GM12878 (cell line): ENCODE measurements at regions not wholly inside any gene's neighbourhood (a gene's known extent, or its start where the extent isn't known, plus 50 kb on each side); places are given as distances from the start of the nearest gene placed in this dataset.

Source experiments
- ATAC-seq: fragments of 200-7000 bp; cut with Tn5 transposase; 3 replicates; pipeline ENCODE4 v1.9.1; 2020; ENCODE audit warnings: mild to moderate bottlenecking, moderate library complexity
- BruUV-seq: library from RNA; stranded (reverse); fragments of 400-500 nt; replicated peaks from 2 replicates; lab custom pipeline; 2021; lab: Mats Ljungman, UMichigan
- CTCF ChIA-PET: fragments of 300-600 bp; sonication (Branson Sonifier 250); formaldehyde crosslinking; extraction: SDS; loops from one replicate; lab custom pipeline; 2021; ENCODE audit warnings: inconsistent platforms; lab: Yijun Ruan, JAX
- POLR2A ChIA-PET: fragments of 350-600 bp; formaldehyde crosslinking; extraction: SDS; loops from one replicate; lab custom pipeline; 2021; ENCODE audit warnings: inconsistent platforms; lab: Charles Lee
- RAD21 ChIA-PET: fragments of 300-600 bp; sonication (Branson Sonifier 250); formaldehyde crosslinking; loops from one replicate; lab custom pipeline; 2023; ENCODE audit warnings: antibody characterized with exemption; ENCODE audit not compliant: unreplicated experiment; lab: Charles Lee
- SMC1A ChIA-PET: fragments of 300-600 bp; sonication (Branson Sonifier 250); formaldehyde crosslinking; loops from one replicate; lab custom pipeline; 2023; ENCODE audit not compliant: unreplicated experiment, uncharacterized antibody; lab: Charles Lee
- DNase-seq: peaks from one replicate; pipeline ENCODE4 v3.0.0-alpha.2; 2011; ENCODE audit warnings: low read depth, low spot score
- FAIRE-seq: peaks from 3 replicates; lab custom pipeline; 2011; peaks lifted over from hg19 to GRCh38; lab: Jason Lieb, UNC
- H2AFZ ChIP-seq: 2 replicates; pipeline ENCODE4 v1.6.0; 2011; ENCODE audit warnings: low read depth, low read length, control low read depth; ENCODE audit not compliant: control insufficient read depth
- H3K27ac ChIP-seq: 2 replicates; pipeline ENCODE4 v1.5.1; 2011; ENCODE audit warnings: control low read depth; ENCODE audit not compliant: control insufficient read depth, insufficient read depth
- H3K27me3 ChIP-seq, 2 experiments: replicated peaks in 1 of 2; 2 replicates each; pipeline versions ENCODE4 v1.6.0 to v1.6.1; 2011; ENCODE audit warnings: low read length in 1 of 2; ENCODE audit not compliant: control insufficient read depth in 2 of 2, insufficient read depth in 2 of 2
- H3K36me3 ChIP-seq, 2 experiments: 2 replicates each; pipeline ENCODE4 v1.5.1; 2011; ENCODE audit warnings: low read length in 1 of 2; ENCODE audit not compliant: control insufficient read depth in 2 of 2, insufficient read depth in 2 of 2
- H3K4me1 ChIP-seq: 2 replicates; pipeline ENCODE4 v1.6.1; 2011; ENCODE audit warnings: mild to moderate bottlenecking, low read length, moderate library complexity, mixed read lengths; ENCODE audit not compliant: control insufficient read depth, insufficient read depth
- H3K4me2 ChIP-seq: 2 replicates; pipeline ENCODE4 v1.6.0; 2011; ENCODE audit warnings: control low read depth; ENCODE audit not compliant: control insufficient read depth, insufficient read depth
- H3K4me3 ChIP-seq: fragments of 200-600 bp; sonication (generic); 2 replicates; pipeline ENCODE4 v1.5.1; 2016
- H3K79me2 ChIP-seq: 2 replicates; pipeline ENCODE4 v1.6.0; 2011; ENCODE audit warnings: low read length; ENCODE audit not compliant: control insufficient read depth, insufficient read depth
- H3K9ac ChIP-seq: 2 replicates; pipeline ENCODE4 v1.8.0; 2011; ENCODE audit warnings: low read length, control low read depth, mixed read lengths; ENCODE audit not compliant: control insufficient read depth, insufficient read depth
- H3K9me3 ChIP-seq: replicated peaks from 3 replicates; pipeline ENCODE4 v1.5.1; 2011; ENCODE audit warnings: mild to moderate bottlenecking, low read length; ENCODE audit not compliant: control insufficient read depth, insufficient read depth
- H4K20me1 ChIP-seq: 2 replicates; pipeline ENCODE4 v1.6.0; 2011; ENCODE audit not compliant: control insufficient read depth, insufficient read depth
- BHLHE40 ChIP-seq, 2 experiments: fragments of 450-650 bp in 1 of 2; IDR thresholded peaks; 2 replicates each; pipeline ENCODE4 v1.6.1; 2011 to 2017; ENCODE audit warnings: low read depth in 2 of 2, borderline replicate concordance in 1 of 2, improper control_type of control experiment in 1 of 2, low read length in 1 of 2, mild to moderate bottlenecking in 1 of 2
- CBX3 ChIP-seq: fragments of 200-600 bp; sonication (generic); IDR thresholded peaks from 2 replicates; pipeline ENCODE4 v1.6.1; 2016; ENCODE audit warnings: low read depth, borderline replicate concordance
- EED ChIP-seq: sonication (generic); IDR thresholded peaks from 2 replicates; pipeline ENCODE4 v1.6.1; 2016; ENCODE audit warnings: antibody characterized with exemption, low read depth
- ETV6 ChIP-seq, 2 experiments: fragments of 450-650 bp in 1 of 2; IDR thresholded peaks in 1 of 2; conservative IDR thresholded peaks in 1 of 2; 2 replicates each; pipeline ENCODE4 v1.6.1; 2014; ENCODE audit warnings: antibody characterized with exemption in 1 of 2, borderline replicate concordance in 1 of 2, low read depth in 1 of 2, mild to moderate bottlenecking in 1 of 2, moderate library complexity in 1 of 2
- FOXK2 ChIP-seq: fragments of 450-650 bp; IDR thresholded peaks from 2 replicates; pipeline ENCODE4 v1.6.1; 2017; ENCODE audit warnings: mild to moderate bottlenecking, moderate library complexity
- GABPA ChIP-seq: IDR thresholded peaks from 2 replicates; pipeline ENCODE4 v1.6.1; 2014; ENCODE audit warnings: antibody characterized with exemption, low read depth, mild to moderate bottlenecking, inconsistent platforms
- GATAD2B ChIP-seq: fragments of 450-650 bp; conservative IDR thresholded peaks from 2 replicates; pipeline ENCODE4 v1.6.1; 2017; ENCODE audit warnings: low read depth, mild to moderate bottlenecking, moderate library complexity
- MYC ChIP-seq: IDR thresholded peaks from 2 replicates; pipeline ENCODE4 v1.6.1; 2011; ENCODE audit warnings: mild to moderate bottlenecking, low read length, moderate library complexity, inconsistent platforms; ENCODE audit not compliant: insufficient read depth, insufficient replicate concordance, insufficient read length, severe bottlenecking
- NFIC ChIP-seq: IDR thresholded peaks from 2 replicates; pipeline ENCODE4 v1.6.1; 2012; ENCODE audit warnings: low read depth, mild to moderate bottlenecking, inconsistent platforms, low read length, moderate library complexity
- NR2C2 ChIP-seq: IDR thresholded peaks from 2 replicates; pipeline ENCODE4 v1.6.1; 2011; ENCODE audit warnings: borderline replicate concordance, low read depth; ENCODE audit not compliant: control insufficient read depth, insufficient read length
- NR2F1 ChIP-seq: fragments of 450-650 bp; conservative IDR thresholded peaks from 2 replicates; pipeline ENCODE4 v1.6.1; 2017; ENCODE audit warnings: mild to moderate bottlenecking
- POU2F2 ChIP-seq: IDR thresholded peaks from 3 replicates; pipeline ENCODE4 v1.6.1; 2011; ENCODE audit warnings: low read depth, mild to moderate bottlenecking, low read length, borderline replicate concordance
- RB1 ChIP-seq: fragments of 450-650 bp; formaldehyde crosslinking; IDR thresholded peaks from 2 replicates; pipeline ENCODE4 v1.6.1; 2017; ENCODE audit warnings: mild to moderate bottlenecking, borderline replicate concordance
- SPI1 ChIP-seq: IDR thresholded peaks from 2 replicates; pipeline ENCODE4 v1.6.1; 2011; ENCODE audit warnings: low read depth, mild to moderate bottlenecking, low read length, moderate library complexity, borderline replicate concordance; ENCODE audit not compliant: insufficient read depth
- ZNF207 ChIP-seq: fragments of 450-650 bp; IDR thresholded peaks from 2 replicates; pipeline ENCODE4 v1.6.1; 2014; ENCODE audit warnings: antibody characterized with exemption, mild to moderate bottlenecking, borderline replicate concordance
- ZNF24 ChIP-seq: fragments of 450-650 bp; IDR thresholded peaks from 2 replicates; pipeline ENCODE4 v1.6.1; 2017; ENCODE audit warnings: antibody characterized with exemption, mild to moderate bottlenecking
- WGBS: methylation state at CpG from one replicate; pipeline ENCODE4 v1.1.6; 2016; ENCODE audit warnings: low lambda C conversion rate; ENCODE audit not compliant: insufficient replicate concordance, insufficient coverage; ENCODE audit errors: missing lambda C conversion rate; 5-methylcytosine and 5-hydroxymethylcytosine counted together
- in situ Hi-C: fragments of 300-500 bp; cut with MboI; formaldehyde crosslinking; loops from 9 replicates; pipeline ENCODE4 v1.14.3; 2018; ENCODE audit warnings: mixed read lengths
- intact Hi-C: fragments of 100-400 bp; cut with micrococcal nuclease; formaldehyde crosslinking; loops from one replicate; pipeline ENCODE4 v1.14.2; 2022; ENCODE audit not compliant: unreplicated experiment
- TF ChIP-seq, protein P1 (sequence below): IDR thresholded peaks from 2 replicates; pipeline ENCODE4 v1.6.1; 2011; ENCODE audit warnings: low read depth, low read length, improper control_type of control experiment, borderline replicate concordance

GRCh38 chr12:39044754-39045153 lies 139.4 kb upstream of the CPNE8 start:
- Histone ChIP-seq H3K9me3 (no peaks in the 10 kb centered on the region), H3K9ac (no peak overlapping the region), H3K4me3 (no peak overlapping the region), H3K27me3 (no peaks in the 10 kb centered on the region), H3K4me1 (no peaks in the 10 kb centered on the region), H4K20me1 (no peaks in the 10 kb centered on the region), H2AFZ (no peak overlapping the region), H3K4me2 (no peak overlapping the region), H3K36me3 (no peaks in the 10 kb centered on the region), H3K79me2 (no peaks in the 10 kb centered on the region), H3K27ac (no peak overlapping the region)
- ATAC-seq (no peak), DNase-seq (no peak), FAIRE-seq (no peak)
- intact Hi-C loops (no loop called here), in situ Hi-C loops (no loop called here)
- ChIA-PET RAD21 (no interaction called here), SMC1A (no interaction called here), POLR2A (interaction anchor here (0.6 kb wide), 1 partner anchor 856 kb away, joined by 3 read pairs; no protein-coding TSS in a partner anchor), CTCF (interaction anchor here (0.6 to 1.4 kb wide), 3 partner anchors 9 to 388 kb away, joined by 3 read pairs; no protein-coding TSS in a partner anchor)
- TF ChIP-seq SPI1 (no peak), MYC (no peak), NR2F1 (no peak), ZNF24 (no peak), BHLHE40 (IDR thresholded peaks at IDR 0.05; ENCODE audit: borderline replicate concordance in 1 of 2, low read depth in 2 of 2, low read length in 1 of 2) (no peak), CBX3 (no peak), NR2C2 (no peak), EED (no peak), ZNF207 (no peak), GATAD2B (no peak), POU2F2 (no peak), GABPA (no peak), FOXK2 (no peak), ETV6 (conservative IDR thresholded peaks at IDR 0.05 in 1 of 2, IDR thresholded peaks at IDR 0.05 in 1 of 2; ENCODE audit: borderline replicate concordance in 1 of 2, low read depth in 1 of 2) (no peak), RB1 (no peak), NFIC (no peak)
- TF ChIP-seq, protein P1, sequence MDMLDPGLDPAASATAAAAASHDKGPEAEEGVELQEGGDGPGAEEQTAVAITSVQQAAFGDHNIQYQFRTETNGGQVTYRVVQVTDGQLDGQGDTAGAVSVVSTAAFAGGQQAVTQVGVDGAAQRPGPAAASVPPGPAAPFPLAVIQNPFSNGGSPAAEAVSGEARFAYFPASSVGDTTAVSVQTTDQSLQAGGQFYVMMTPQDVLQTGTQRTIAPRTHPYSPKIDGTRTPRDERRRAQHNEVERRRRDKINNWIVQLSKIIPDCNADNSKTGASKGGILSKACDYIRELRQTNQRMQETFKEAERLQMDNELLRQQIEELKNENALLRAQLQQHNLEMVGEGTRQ = no peak
- no TSS peak for BruUV-seq
- 0% methylated on average over 3 of the region's 3 CpGs for WGBS
